SU-DHL-6 (cell line): ENCODE measurements at regions not wholly inside any gene's neighbourhood (a gene's known extent, or its start where the extent isn't known, plus 50 kb on each side); places are given as distances from the start of the nearest gene placed in this dataset.

Source experiments
- H2AFZ ChIP-seq: fragments of 200-600 bp; sonication (generic); 2 replicates; pipeline ENCODE4 v1.6.1; 2014; ENCODE audit warnings: low read depth, mild to moderate bottlenecking, moderate library complexity, mixed read lengths, antibody characterized with exemption, low read length; ENCODE audit not compliant: severe bottlenecking
- H3F3A ChIP-seq: fragments of 200-600 bp; shearing (Covaris generic); 2 replicates; pipeline ENCODE4 v1.6.0; 2016; ENCODE audit warnings: antibody characterized with exemption, mild to moderate bottlenecking; ENCODE audit not compliant: insufficient read depth
- H3K27ac ChIP-seq: fragments of 200-600 bp; sonication (generic); 2 replicates; pipeline ENCODE4 v1.5.1; 2016; ENCODE audit warnings: low read depth, mild to moderate bottlenecking, low read length, moderate library complexity, mixed read lengths
- H3K27me3 ChIP-seq: fragments of 200-600 bp; sonication (generic), shearing (Covaris generic); 2 replicates; pipeline ENCODE4 v1.6.0; 2014; ENCODE audit warnings: mild to moderate bottlenecking, low read length
- H3K36me3 ChIP-seq: fragments of 200-600 bp; sonication (generic); 2 replicates; pipeline ENCODE4 v1.6.1; 2014; ENCODE audit warnings: mild to moderate bottlenecking, low read length, mixed read lengths
- H3K4me2 ChIP-seq: fragments of 300-600, 200-600 bp; shearing (Covaris generic), sonication (generic); 2 replicates; pipeline ENCODE4 v1.6.0; 2014; ENCODE audit warnings: low read length, low read depth, mild to moderate bottlenecking; ENCODE audit not compliant: poor library complexity, severe bottlenecking
- H3K4me3 ChIP-seq: fragments of 200-600 bp; sonication (generic); 2 replicates; pipeline ENCODE4 v1.5.1; 2014; ENCODE audit warnings: antibody characterized with exemption, low read length, mild to moderate bottlenecking, mixed read lengths; ENCODE audit not compliant: insufficient read depth, poor library complexity, severe bottlenecking
- H3K79me2 ChIP-seq: fragments of 200-600 bp; sonication (generic); 2 replicates; pipeline ENCODE4 v1.6.1; 2014; ENCODE audit warnings: mild to moderate bottlenecking, low read length, moderate library complexity; ENCODE audit not compliant: insufficient read depth
- H3K9ac ChIP-seq: fragments of 200-600 bp; sonication (generic); 2 replicates; pipeline ENCODE4 v1.7.0; 2014; ENCODE audit warnings: mild to moderate bottlenecking, low read length
- H3K9me2 ChIP-seq: fragments of 200-600 bp; sonication (generic); replicated peaks from 2 replicates; pipeline ENCODE4 v1.6.1; 2014; ENCODE audit warnings: low read length; ENCODE audit not compliant: insufficient read depth
- H3K9me3 ChIP-seq: fragments of 200-600 bp; sonication (generic); 2 replicates; pipeline ENCODE4 v1.6.1; 2014; ENCODE audit warnings: low read length, mixed read lengths; ENCODE audit not compliant: insufficient read depth
- H4K20me1 ChIP-seq: fragments of 200-600 bp; sonication (generic); 2 replicates; pipeline ENCODE4 v1.6.1; 2014; ENCODE audit warnings: low read depth, mild to moderate bottlenecking, antibody characterized with exemption, low read length, moderate library complexity, mixed read lengths
- EZH2phosphoT487 ChIP-seq: fragments of 200-600 bp; sonication (generic), shearing (Covaris generic); conservative IDR thresholded peaks from 2 replicates; pipeline ENCODE4 v1.6.1; 2018; ENCODE audit warnings: mild to moderate bottlenecking, antibody characterized with exemption, low read length, moderate library complexity, mixed read lengths
- TF ChIP-seq, protein P1 (sequence below): fragments of 200-600 bp; sonication (generic); IDR thresholded peaks from one replicate; pipeline ENCODE4 v1.5.1; 2017; ENCODE audit warnings: antibody characterized with exemption, mild to moderate bottlenecking, low read length, moderate library complexity; ENCODE audit not compliant: insufficient read depth, poor library complexity, severe bottlenecking

DNA sequence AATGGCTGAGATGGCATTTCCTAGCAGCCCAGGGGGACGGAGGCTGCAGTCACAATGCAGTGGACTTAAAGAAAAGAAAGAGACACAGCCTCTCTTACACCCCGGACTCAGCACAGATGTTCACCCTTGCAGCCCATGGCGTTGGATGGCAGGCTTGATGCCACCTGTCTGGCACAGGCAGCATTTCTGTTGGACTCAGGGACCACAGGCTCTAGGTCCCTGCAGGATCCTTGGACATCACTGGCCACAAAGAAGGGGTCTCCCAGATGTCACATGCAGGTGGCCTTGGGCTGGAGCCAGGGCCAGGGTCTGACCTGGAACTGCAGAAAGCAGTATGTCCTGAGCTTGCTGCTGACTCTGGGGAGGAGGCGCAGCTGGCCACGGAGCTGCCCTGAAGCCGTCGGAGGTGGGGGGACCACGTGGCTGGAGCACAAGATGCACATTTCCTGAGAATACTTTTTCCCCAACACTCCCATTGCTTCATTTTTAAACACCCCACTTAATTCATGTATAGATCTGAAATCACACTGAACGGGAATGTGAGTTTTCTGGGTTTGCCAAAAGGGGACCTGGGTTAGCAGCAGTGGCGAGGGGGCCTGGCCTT lies 102.3 kb upstream of the SULF2 start:
- no peaks in the 10 kb centered on the region for H3F3A ChIP-seq
- no peaks in the 10 kb centered on the region for H3K36me3 ChIP-seq
- H3K9me2 ChIP-seq = no peaks in the 10 kb centered on the region
- H3K27ac ChIP-seq = no peak overlapping the region
- TF ChIP-seq, protein P1, sequence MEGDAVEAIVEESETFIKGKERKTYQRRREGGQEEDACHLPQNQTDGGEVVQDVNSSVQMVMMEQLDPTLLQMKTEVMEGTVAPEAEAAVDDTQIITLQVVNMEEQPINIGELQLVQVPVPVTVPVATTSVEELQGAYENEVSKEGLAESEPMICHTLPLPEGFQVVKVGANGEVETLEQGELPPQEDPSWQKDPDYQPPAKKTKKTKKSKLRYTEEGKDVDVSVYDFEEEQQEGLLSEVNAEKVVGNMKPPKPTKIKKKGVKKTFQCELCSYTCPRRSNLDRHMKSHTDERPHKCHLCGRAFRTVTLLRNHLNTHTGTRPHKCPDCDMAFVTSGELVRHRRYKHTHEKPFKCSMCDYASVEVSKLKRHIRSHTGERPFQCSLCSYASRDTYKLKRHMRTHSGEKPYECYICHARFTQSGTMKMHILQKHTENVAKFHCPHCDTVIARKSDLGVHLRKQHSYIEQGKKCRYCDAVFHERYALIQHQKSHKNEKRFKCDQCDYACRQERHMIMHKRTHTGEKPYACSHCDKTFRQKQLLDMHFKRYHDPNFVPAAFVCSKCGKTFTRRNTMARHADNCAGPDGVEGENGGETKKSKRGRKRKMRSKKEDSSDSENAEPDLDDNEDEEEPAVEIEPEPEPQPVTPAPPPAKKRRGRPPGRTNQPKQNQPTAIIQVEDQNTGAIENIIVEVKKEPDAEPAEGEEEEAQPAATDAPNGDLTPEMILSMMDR = no peak
- TF ChIP-seq EZH2phosphoT487 = no peak
- H2AFZ ChIP-seq = no peak overlapping the region
- H3K9ac ChIP-seq = no peak overlapping the region
- H3K4me3 ChIP-seq = no peak overlapping the region
- no peaks in the 10 kb centered on the region for H3K27me3 ChIP-seq
- H3K9me3 ChIP-seq = no peaks in the 10 kb centered on the region
- H3K4me2 ChIP-seq = no peak overlapping the region
- no peaks in the 10 kb centered on the region for H4K20me1 ChIP-seq
- H3K79me2 ChIP-seq = no peaks in the 10 kb centered on the region

DNA sequence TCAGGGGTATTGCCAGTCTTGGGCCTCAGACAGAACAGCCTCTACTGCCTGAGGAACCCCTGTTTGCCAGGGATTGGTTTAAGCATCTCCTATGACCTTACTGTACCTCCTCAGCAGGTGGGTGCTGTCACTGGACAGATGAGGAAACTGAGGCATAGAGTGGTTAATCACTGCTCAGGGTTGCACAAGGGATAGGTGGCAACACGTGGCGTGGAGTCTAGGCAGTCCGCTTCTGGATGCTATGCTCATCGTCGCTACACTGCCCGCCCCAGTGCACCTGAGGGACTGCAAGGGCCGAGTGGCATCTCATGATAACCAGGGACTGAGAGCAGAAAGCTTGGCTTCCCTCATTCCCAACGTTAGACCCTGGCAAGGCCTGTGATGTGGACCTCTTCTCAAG lies 101.8 kb upstream of the SULF2 start:
- no peaks in the 10 kb centered on the region for H3K79me2 ChIP-seq
- H3F3A ChIP-seq = no peaks in the 10 kb centered on the region
- H3K4me2 ChIP-seq = no peak overlapping the region
- H3K27ac ChIP-seq = no peak overlapping the region
- no peaks in the 10 kb centered on the region for H4K20me1 ChIP-seq
- H3K4me3 ChIP-seq = no peak overlapping the region
- H3K36me3 ChIP-seq = no peaks in the 10 kb centered on the region
- H3K9ac ChIP-seq = no peak overlapping the region
- H3K27me3 ChIP-seq = no peaks in the 10 kb centered on the region
- no peaks in the 10 kb centered on the region for H3K9me3 ChIP-seq
- no peak overlapping the region for H2AFZ ChIP-seq
- H3K9me2 ChIP-seq = no peaks in the 10 kb centered on the region
- TF ChIP-seq, protein P1 = no peak
- no peak for TF ChIP-seq EZH2phosphoT487

DNA sequence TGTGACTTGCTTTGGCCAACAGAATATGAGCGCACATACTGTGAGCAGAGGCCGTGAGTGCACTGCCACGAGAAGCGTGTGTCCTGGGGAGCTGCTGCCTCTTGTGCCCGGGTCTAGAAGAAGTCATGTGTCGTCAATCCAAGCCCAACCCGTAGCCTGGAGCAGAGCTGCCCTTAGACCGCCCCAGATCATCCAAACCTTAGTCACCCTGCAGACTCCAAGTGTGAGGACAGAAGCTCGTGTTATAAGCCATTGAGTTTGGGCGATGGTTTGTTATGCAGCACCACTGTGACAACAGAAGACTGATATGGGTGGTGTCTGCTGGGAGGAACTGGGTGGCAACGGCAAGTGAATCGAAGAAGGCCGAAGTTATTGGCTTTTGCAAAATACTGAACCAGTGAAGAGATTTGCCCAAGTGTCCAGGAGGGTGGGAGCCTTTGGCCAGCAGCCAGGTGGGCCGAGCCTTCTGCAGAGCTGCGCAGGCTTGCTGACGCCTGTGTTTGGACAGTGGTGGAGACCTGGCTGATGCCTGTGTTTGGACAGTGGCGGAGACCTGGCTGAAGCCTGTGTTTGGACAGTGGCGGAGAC lies 101.3 kb upstream of the SULF2 start:
- TF ChIP-seq, protein P1 = no peak
- TF ChIP-seq EZH2phosphoT487 = no peak
- Histone ChIP-seq H3K9me2 (no peaks in the 10 kb centered on the region), H3K27ac (no peak overlapping the region), H3K9ac (no peak overlapping the region), H3K4me3 (no peak overlapping the region), H3K9me3 (no peaks in the 10 kb centered on the region), H3F3A (no peaks in the 10 kb centered on the region), H3K79me2 (no peaks in the 10 kb centered on the region), H3K36me3 (no peaks in the 10 kb centered on the region), H3K4me2 (no peak overlapping the region), H3K27me3 (no peaks in the 10 kb centered on the region), H4K20me1 (no peaks in the 10 kb centered on the region), H2AFZ (no peak overlapping the region)
